Parathyroid adenoma (tissue), 2 donors: ENCODE measurements at regions not wholly inside any gene's neighbourhood (a gene's known extent, or its start where the extent isn't known, plus 50 kb on each side); places are given as distances from the start of the nearest gene placed in this dataset.

Experiments used
- H2AFZ ChIP-seq: fragments of 300-600 bp; sonication (generic); one replicate; pipeline ENCODE4 v1.7.0; 2017; ENCODE audit warnings: antibody characterized with exemption, mild to moderate bottlenecking
- H3K27ac ChIP-seq: fragments of 300-600 bp; sonication (generic); one replicate; pipeline ENCODE4 v1.7.0; 2017
- H3K27me3 ChIP-seq: fragments of 300-600 bp; sonication (generic); one replicate; pipeline ENCODE4 v1.7.0; 2017; ENCODE audit warnings: low read length; ENCODE audit not compliant: control insufficient read depth, insufficient read depth
- H3K36me3 ChIP-seq: fragments of 300-600 bp; sonication (generic); one replicate; pipeline ENCODE4 v1.7.0; 2017; ENCODE audit warnings: low read length; ENCODE audit not compliant: control insufficient read depth, insufficient read depth
- H3K4me1 ChIP-seq: fragments of 300-600 bp; sonication (generic); one replicate; pipeline ENCODE4 v1.7.0; 2017; ENCODE audit warnings: control low read depth
- H3K4me2 ChIP-seq: fragments of 300-600 bp; sonication (generic); one replicate; pipeline ENCODE4 v1.7.0; 2017; ENCODE audit warnings: low read length
- H3K4me3 ChIP-seq: fragments of 300-600 bp; sonication (generic); one replicate; pipeline ENCODE4 v1.7.0; 2017; ENCODE audit warnings: low read depth, low read length
- H3K79me2 ChIP-seq: fragments of 300-600 bp; sonication (generic); one replicate; pipeline ENCODE4 v1.7.0; 2017; ENCODE audit warnings: control low read depth
- H3K9ac ChIP-seq: fragments of 300-600 bp; sonication (generic); one replicate; pipeline ENCODE4 v1.7.0; 2017; ENCODE audit warnings: mild to moderate bottlenecking
- H3K9me3 ChIP-seq: fragments of 300-600 bp; sonication (generic); one replicate; pipeline ENCODE4 v1.7.0; 2017; ENCODE audit warnings: low read length; ENCODE audit not compliant: control insufficient read depth
- TF ChIP-seq, protein P1 (sequence below): fragments of 300-600 bp; sonication (generic); IDR thresholded peaks from one replicate; pipeline ENCODE4 v1.7.0; 2017; ENCODE audit warnings: antibody characterized with exemption, mild to moderate bottlenecking
- donor health status: primary hyperparathyroidism.

DNA sequence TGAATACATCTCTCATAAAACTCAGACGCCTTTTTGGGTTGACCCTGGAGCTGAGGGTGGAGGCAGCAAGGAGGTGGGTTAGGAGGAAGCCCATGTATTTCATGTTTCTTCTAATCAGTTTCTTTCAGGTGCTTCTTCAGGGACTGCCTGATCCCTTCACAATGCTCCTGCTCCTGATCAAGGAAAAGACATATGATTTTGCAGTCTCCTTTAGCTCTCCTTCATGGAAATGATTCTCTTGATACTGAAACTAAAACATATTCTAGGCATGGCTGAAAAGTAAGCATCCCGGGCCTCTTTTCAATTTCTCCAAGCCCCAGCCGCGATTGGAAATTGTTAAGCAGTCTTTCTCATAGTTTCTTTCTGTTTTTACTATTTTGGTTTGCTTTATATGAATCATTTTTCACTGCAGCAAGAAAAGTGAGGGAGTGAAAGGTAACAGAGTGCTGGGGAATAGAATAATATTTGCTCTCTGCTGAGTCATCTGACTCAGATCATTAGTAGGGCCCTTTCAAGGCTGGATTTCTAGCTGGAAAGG lies 730.7 kb downstream of the CDH11 start:
- TF ChIP-seq, protein P1, sequence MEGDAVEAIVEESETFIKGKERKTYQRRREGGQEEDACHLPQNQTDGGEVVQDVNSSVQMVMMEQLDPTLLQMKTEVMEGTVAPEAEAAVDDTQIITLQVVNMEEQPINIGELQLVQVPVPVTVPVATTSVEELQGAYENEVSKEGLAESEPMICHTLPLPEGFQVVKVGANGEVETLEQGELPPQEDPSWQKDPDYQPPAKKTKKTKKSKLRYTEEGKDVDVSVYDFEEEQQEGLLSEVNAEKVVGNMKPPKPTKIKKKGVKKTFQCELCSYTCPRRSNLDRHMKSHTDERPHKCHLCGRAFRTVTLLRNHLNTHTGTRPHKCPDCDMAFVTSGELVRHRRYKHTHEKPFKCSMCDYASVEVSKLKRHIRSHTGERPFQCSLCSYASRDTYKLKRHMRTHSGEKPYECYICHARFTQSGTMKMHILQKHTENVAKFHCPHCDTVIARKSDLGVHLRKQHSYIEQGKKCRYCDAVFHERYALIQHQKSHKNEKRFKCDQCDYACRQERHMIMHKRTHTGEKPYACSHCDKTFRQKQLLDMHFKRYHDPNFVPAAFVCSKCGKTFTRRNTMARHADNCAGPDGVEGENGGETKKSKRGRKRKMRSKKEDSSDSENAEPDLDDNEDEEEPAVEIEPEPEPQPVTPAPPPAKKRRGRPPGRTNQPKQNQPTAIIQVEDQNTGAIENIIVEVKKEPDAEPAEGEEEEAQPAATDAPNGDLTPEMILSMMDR = no peak
- no peaks in the 10 kb centered on the region for H3K9me3 ChIP-seq

DNA sequence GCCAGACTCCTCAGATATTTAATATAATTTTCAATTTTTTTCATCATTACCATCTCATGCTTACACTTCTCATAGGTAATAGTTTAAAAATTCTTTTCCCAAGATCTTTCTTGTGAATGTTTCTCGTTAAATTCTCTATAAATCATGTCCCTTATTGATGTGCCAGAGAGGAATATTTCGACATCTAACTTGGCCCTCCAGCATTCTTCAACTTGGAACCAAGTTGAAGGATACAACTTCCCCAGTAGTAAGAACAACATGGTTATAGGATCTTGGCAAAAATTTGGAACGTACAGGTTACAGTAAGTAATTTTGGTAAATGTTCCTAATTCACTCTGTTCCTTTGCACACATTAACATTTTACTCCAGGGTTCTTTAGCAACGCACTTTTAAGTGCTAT lies 731.8 kb downstream of the CDH11 start:
- Histone ChIP-seq H3K27me3 (no peaks in the 10 kb centered on the region), H3K79me2 (no peaks in the 10 kb centered on the region), H3K9me3 (no peaks in the 10 kb centered on the region), H3K4me3 (no peak overlapping the region), H3K9ac (no peak overlapping the region), H3K27ac (no peak overlapping the region), H3K4me2 (no peak overlapping the region), H2AFZ (no peak overlapping the region), H3K4me1 (no peaks in the 10 kb centered on the region), H3K36me3 (no peaks in the 10 kb centered on the region)
- TF ChIP-seq, protein P1 = no peak

More for the DNA sequence above, 730.7 kb downstream of the CDH11 start:
- no peaks in the 10 kb centered on the region for H3K36me3 ChIP-seq
- no peak overlapping the region for H3K27ac ChIP-seq
- no peak overlapping the region for H3K9ac ChIP-seq
- no peaks in the 10 kb centered on the region for H3K4me1 ChIP-seq
- no peaks in the 10 kb centered on the region for H3K79me2 ChIP-seq
- peak overlapping the region; percentile 41 for H2AFZ ChIP-seq
- H3K4me3 ChIP-seq = no peak overlapping the region
- no peak overlapping the region for H3K4me2 ChIP-seq
- no peaks in the 10 kb centered on the region for H3K27me3 ChIP-seq

DNA sequence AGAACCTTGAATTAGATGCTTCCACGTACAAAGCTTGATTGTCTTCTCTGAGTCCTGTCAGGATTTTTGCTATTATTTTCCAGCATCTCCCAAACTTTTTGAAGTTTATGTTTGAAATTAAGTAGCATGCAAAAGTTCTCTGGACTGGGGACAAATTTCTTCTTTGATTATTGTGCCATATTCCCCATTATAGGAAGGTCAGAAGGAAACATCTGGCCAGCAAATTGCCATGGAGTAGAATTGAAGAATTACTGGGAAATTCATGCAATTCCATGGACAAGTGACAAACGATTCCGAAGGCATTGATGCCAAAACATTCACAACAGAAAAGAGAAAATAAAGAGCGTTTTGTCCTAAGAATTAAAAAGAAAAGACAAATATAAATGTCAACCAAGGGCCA lies 737.2 kb downstream of the CDH11 start:
- Histone ChIP-seq H3K79me2 (no peaks in the 10 kb centered on the region), H3K4me3 (no peak overlapping the region), H3K9me3 (no peaks in the 10 kb centered on the region), H3K4me2 (no peak overlapping the region), H3K4me1 (no peaks in the 10 kb centered on the region), H3K9ac (no peak overlapping the region), H3K27ac (no peak overlapping the region), H3K27me3 (no peaks in the 10 kb centered on the region), H3K36me3 (no peaks in the 10 kb centered on the region), H2AFZ (no peak overlapping the region)
- TF ChIP-seq, protein P1 = no peak

DNA sequence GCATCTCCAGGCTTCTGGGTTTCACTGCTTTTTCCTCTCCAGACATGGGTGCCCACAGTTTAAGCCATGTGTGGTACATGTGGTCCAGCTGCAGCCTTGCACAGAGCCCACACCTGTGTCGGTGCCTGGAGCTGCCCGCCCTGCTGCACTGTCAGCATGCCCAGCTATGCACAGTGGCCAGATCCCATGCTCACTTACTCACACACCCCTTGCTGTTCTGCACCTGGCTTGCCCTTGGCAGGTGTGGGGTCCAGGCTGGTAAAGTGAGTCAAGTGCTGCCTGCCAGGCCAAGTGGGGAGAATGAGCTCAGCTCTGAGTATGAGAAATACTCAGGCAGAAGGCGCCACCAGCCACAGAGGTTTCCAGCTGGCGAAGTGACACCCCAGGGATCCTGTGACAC lies 739.9 kb downstream of the CDH11 start:
- Histone ChIP-seq H3K9ac (no peak overlapping the region), H3K4me2 (no peak overlapping the region), H3K27me3 (no peaks in the 10 kb centered on the region), H3K27ac (no peak overlapping the region), H3K4me1 (no peaks in the 10 kb centered on the region), H3K79me2 (no peaks in the 10 kb centered on the region), H3K4me3 (no peak overlapping the region), H3K36me3 (no peaks in the 10 kb centered on the region), H3K9me3 (no peaks in the 10 kb centered on the region), H2AFZ (no peak overlapping the region)
- TF ChIP-seq, protein P1 = no peak

DNA sequence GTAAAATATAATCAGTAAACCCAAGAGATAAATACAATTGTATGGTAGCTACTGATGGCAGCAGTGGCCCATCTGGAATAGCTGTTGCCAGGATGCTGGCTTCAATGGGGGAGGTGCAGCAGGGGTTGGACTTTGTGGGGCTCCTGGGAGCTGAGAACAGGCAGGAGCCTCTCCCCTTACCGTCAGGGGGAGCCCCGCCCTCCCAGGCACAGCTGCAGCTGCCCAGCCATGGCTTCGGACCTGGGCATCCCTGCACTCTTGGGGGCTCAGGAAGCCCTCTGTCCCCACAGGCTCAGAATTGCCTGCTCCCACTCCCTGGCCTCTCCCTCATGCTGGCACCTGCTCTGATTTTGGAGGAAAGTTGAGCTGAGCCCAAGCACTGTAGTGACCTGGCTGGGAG lies 741.1 kb downstream of the CDH11 start:
- Histone ChIP-seq H3K9me3 (no peaks in the 10 kb centered on the region), H3K4me3 (no peak overlapping the region), H2AFZ (no peak overlapping the region), H3K36me3 (no peaks in the 10 kb centered on the region), H3K4me2 (no peak overlapping the region), H3K4me1 (no peaks in the 10 kb centered on the region), H3K27ac (no peak overlapping the region), H3K9ac (no peak overlapping the region), H3K27me3 (no peaks in the 10 kb centered on the region), H3K79me2 (no peaks in the 10 kb centered on the region)
- TF ChIP-seq, protein P1 = no peak
